ENCODE measurements at regions not wholly inside any gene's neighbourhood (a gene's known extent, or its start where the extent isn't known, plus 50 kb on each side); places are given as distances from the start of the nearest gene placed in this dataset.
"Not testable (repeated sequence)": the region's sequence is repeated elsewhere in the genome, so short reads cannot be mapped to it uniquely, and the experiment has no call there.

GRCh38 chr10:118966076-118966849 lies 63.3 kb upstream of the NANOS1 start:
- DNase-seq (ENCODE audit: low read depth) = no peak

DNA sequence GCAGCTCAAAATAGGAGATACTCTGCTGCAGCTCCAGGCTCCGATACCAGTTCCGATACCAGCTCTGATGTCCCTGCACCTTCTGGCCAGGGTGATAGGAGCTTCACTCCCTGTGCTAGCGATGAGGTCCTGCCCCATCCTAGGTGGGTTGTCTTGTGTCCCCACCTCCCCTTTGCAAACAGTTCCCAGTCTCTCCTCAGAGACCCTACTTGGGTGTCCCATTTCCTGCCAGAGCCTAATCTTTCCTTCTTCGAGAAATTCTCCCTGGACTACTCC lies 62.7 kb upstream of the NANOS1 start:
- DNase-seq (ENCODE audit: low read depth) = no peak

DNA sequence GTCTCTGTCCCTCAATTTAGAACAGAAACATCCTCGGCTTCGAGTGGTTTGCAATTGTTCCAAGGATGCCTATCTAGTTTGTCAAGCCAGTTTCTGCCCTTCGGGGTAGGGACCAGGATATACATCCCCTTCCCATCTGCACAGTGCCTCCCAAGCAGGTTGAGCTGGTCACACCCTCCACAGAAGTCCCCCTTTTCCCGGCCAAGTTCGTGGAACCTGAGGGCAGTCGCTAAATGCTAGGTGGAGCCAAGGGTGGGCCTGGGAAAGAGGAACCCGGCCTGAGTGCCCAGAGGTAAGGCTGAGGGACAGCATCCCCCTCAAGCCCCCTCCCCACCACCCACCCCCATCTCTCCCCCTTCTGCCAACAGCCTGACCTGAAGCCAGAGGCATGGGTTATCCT lies 62.4 kb upstream of the NANOS1 start:
- no peak for DNase-seq (ENCODE audit: low read depth)

- no peak for DNase-seq (ENCODE audit: low read depth)
These were observed 61.5 kb upstream of the NANOS1 start for GRCh38 chr10:118968060-118968459.

DNA sequence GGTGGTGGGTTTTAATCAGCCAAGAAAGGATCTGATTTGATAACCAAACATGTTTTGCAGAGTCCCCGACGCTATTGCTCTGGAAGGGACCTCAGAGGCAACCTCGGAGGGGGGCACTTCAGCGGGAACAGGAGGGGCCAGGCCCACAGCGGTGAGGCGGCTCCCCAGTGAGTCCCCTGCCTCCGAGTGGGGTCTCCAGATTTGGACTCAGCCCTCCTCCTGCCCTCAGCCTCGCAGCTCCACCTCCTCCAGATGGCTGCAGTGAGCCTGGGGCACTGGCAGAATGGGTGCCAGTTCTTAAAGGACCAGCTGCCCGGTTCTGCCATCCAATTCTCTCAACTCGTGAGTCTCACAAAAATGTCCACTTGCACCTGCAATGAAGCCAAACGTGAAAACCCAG lies 61.0 kb upstream of the NANOS1 start:
- DNase-seq (ENCODE audit: low read depth) = no peak

GRCh38 chr10:118969014-118969413 lies 60.5 kb upstream of the NANOS1 start:
- DNase-seq (ENCODE audit: low read depth) = no peak

- DNase-seq (ENCODE audit: low read depth) = peak; percentile 20
These were observed 58.7 kb upstream of the NANOS1 start for GRCh38 chr10:118970770-118971169.

DNA sequence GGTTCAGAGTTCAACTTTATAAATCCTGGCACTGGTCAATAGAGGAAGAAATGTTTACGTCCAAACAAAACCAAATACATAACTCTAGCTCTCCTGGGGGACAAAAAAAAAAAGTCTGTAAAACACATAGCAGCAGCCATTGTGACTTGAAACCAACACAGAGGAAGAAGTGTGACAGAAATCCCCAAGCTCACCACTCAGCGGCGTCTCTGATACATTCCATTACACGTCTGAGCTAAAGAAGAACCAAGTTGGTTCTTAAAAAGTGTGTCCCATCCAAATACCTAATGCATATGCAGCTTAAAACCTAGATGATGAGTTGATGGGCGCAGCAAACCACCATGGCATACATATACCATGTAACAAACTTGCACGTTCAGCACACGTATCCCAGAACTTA lies 58.3 kb upstream of the NANOS1 start:
- DNase-seq (ENCODE audit: low read depth) = no peak

GRCh38 chr10:118971876-118972275 lies 57.6 kb upstream of the NANOS1 start:
- DNase-seq (ENCODE audit: low read depth) = no peak

GRCh38 chr10:118973744-118974143 lies 55.8 kb upstream of the NANOS1 start:
- no peak for DNase-seq (ENCODE audit: low read depth)

DNA sequence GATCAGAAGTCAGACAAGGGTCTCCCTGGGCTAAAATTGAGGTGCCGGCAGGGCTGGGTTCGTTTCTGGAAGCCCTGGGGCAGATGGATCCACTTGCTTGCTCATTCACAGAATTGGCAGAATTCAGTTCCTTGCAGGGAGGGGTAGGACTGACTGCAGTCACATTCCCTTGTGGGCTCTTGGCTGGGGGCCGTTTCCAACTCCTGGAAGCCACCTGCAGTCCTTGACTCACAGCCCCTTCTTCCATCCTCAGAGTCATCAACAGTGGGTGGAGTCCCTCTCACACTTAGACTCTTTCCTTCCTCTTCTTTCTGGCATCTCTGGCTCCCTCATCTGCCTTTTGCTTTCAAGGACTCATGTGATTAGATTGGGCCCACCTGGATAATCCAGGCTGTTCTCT lies 54.6 kb upstream of the NANOS1 start:
- no peak for DNase-seq (ENCODE audit: low read depth)

DNA sequence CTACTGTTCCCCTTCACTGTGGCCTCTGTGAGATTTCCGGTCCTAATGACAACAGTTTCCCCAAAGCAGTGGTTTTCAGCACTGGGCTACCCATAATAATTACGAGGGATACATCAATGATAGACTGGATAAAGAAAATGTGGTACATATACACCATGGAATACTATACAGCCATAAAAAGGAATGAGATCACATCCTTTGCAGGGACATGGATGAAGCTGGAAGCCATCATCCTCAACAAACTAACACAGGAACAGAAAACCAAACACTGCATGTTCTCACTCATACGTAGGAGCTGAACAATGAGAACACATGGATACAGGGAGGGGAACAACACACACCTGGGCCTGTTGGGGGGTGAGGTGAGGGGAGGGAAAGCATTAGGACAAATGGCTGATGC lies 53.3 kb upstream of the NANOS1 start:
- not testable (repeated sequence) for DNase-seq (ENCODE audit: low read depth)

DNA sequence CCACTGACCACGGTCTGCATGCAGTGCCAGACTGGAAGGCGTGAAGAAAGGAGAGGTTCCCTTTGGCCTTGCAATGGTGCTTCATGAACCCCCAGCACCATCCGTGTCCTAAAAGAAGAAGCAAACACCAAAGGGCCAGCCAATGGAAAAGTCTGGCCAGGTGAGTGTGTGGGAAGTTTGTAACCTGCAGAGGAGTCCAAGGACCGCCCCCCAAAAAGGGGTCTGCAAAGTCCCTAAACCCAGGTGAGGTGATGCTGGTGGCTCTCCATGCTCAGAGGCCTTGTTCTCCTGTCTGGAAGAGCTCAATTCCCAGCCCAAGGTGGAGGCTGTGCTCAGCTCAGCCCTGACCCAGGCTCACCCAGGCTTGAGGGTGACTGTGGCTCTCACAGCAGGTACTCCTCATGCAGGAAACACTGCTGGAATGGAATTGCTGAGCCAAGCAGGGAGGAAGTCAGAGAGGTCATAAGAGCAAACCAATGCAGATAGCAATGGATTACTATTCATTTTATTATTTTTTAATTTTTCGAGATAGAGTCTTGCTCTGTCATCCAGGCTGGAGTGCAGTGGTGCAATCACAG lies 52.4 kb upstream of the NANOS1 start:
- DNase-seq (ENCODE audit: low read depth) = no peak

DNA sequence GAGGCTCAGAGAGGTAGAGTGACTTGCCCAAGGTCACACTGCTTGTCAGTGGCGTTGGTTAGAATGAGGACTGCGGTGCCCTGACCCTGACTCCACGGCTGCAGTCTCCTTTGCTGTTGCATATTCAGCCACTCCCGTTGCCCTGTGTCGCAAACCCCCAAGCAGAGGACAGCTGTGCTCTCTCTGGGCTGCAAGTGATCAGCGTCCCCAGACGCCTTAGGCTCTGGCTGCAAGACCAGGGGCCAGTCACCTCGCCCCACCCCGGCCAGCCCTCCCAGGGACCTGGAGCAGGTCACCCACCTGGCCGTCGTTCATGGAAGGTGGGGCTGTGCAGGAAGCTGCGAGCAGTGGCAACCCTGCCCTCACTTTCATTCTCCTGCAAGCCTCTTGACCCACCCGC lies 51.7 kb upstream of the NANOS1 start:
- DNase-seq (ENCODE audit: low read depth) = no peak

GRCh38 chr10:118978316-118978997 lies 51.1 kb upstream of the NANOS1 start:
- DNase-seq (ENCODE audit: low read depth) = no peak

DNA sequence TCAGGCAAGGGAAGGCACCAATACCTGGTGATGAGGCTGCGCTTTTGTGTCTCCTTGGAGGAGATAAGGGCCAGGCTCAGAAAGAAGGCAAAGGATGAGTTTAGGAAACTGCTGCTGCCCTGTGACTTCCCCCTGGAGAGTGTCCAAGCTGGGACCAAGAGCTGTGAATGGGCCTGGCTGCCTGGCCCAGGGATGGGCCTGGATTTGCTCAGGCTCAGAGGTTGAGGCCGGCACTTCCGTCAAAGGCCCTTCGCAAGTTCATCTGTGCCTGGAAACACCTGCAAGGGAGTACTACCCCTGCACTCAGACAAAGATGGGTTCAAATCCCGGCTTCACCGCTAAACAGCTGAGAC lies 50.5 kb upstream of the NANOS1 start:
- no peak for DNase-seq (ENCODE audit: low read depth)

GRCh38 chr10:118979661-118980060 lies 49.9 kb upstream of the NANOS1 start:
- no peak for DNase-seq (ENCODE audit: low read depth)
